HepG2 (cell line): ENCODE measurements at regions not wholly inside any gene's neighbourhood (a gene's known extent, or its start where the extent isn't known, plus 50 kb on each side); places are given as distances from the start of the nearest gene placed in this dataset.

Source experiments
- ATAC-seq: fragments of 200-7000 bp; cut with Tn5 transposase; 3 replicates; pipeline ENCODE4 v1.9.1; 2020; ENCODE audit warnings: mild to moderate bottlenecking, moderate library complexity
- BruUV-seq: library from RNA; stranded (reverse); fragments of 400-500 nt; replicated peaks from 2 replicates; lab custom pipeline; 2021; lab: Mats Ljungman, UMichigan
- CTCF ChIA-PET: fragments of 300-600 bp; formaldehyde crosslinking; extraction: SDS; loops from one replicate; lab custom pipeline; 2021; ENCODE audit warnings: low total read pairs, inconsistent platforms, low intra/inter-chr PET ratio; lab: Yijun Ruan, JAX
- POLR2A ChIA-PET: fragments of 350-600 bp; sonication (Branson Sonifier 250); formaldehyde crosslinking; loops from one replicate; lab custom pipeline; 2020; ENCODE audit warnings: antibody characterized with exemption, inconsistent platforms; lab: Yijun Ruan, JAX
- DNase-seq: peaks from one replicate; pipeline ENCODE4 v3.0.0-alpha.2; 2015; ENCODE audit warnings: low spot score
- FAIRE-seq: peaks from 3 replicates; lab custom pipeline; 2011; peaks lifted over from hg19 to GRCh38; lab: Jason Lieb, UNC
- H2AFZ ChIP-seq: one replicate; pipeline ENCODE4 v1.6.1; 2011; ENCODE audit warnings: low read length, inconsistent platforms
- H3K27ac ChIP-seq: fragments of 300-600 bp; 3 replicates; pipeline ENCODE4 v1.8.0; 2011; ENCODE audit warnings: mixed run types, mild to moderate bottlenecking, mixed read lengths, low read length, inconsistent platforms; ENCODE audit not compliant: insufficient read depth; ENCODE audit errors: extremely low read length
- H3K27me3 ChIP-seq, 2 experiments: fragments of 200-600 bp in 1 of 2; 2 replicates in 1 of 2; 3 replicates in 1 of 2; pipeline versions ENCODE4 v1.6.0 to v1.8.0; 2011; ENCODE audit warnings: low read length in 2 of 2, mild to moderate bottlenecking in 2 of 2, moderate library complexity in 2 of 2, inconsistent platforms in 1 of 2; ENCODE audit not compliant: insufficient read depth in 2 of 2, control insufficient read depth in 1 of 2
- H3K36me3 ChIP-seq, 2 experiments: fragments of 200-600 bp in 1 of 2; replicated peaks in 1 of 2; 2 replicates in 1 of 2; 3 replicates in 1 of 2; pipeline versions ENCODE4 v1.5.1 to v1.8.0; 2011; ENCODE audit warnings: low read length in 2 of 2, inconsistent platforms in 1 of 2; ENCODE audit not compliant: insufficient read depth in 2 of 2, control insufficient read depth in 1 of 2
- H3K4me1 ChIP-seq: 2 replicates; pipeline ENCODE4 v1.5.1; 2012; ENCODE audit warnings: low read length, inconsistent platforms; ENCODE audit not compliant: insufficient read depth
- H3K4me2 ChIP-seq: 2 replicates; pipeline ENCODE4 v1.6.0; 2011; ENCODE audit warnings: low read depth, low read length, inconsistent platforms
- H3K4me3 ChIP-seq, 3 experiments: fragments of 200-600 bp in 1 of 3; sonication (generic), shearing (Covaris generic) in 1 of 3; replicated peaks in 1 of 3; 2 replicates each; pipeline ENCODE4 v1.5.1; 2011 to 2016; ENCODE audit warnings: low read length in 3 of 3, inconsistent platforms in 2 of 3, low read depth in 2 of 3, mild to moderate bottlenecking in 2 of 3, control low read depth in 1 of 3, mixed read lengths in 1 of 3; ENCODE audit not compliant: insufficient read depth in 1 of 3
- H3K79me2 ChIP-seq: one replicate; pipeline ENCODE4 v1.6.1; 2011; ENCODE audit warnings: low read length, inconsistent platforms; ENCODE audit not compliant: insufficient read depth
- H3K9ac ChIP-seq: 2 replicates; pipeline ENCODE4 v1.6.0; 2011; ENCODE audit warnings: mild to moderate bottlenecking, low read depth, low read length, inconsistent platforms; ENCODE audit not compliant: insufficient read depth
- H3K9me3 ChIP-seq: 2 replicates; pipeline ENCODE4 v1.5.1; 2012; ENCODE audit warnings: mild to moderate bottlenecking, low read length
- H4K20me1 ChIP-seq: 2 replicates; pipeline ENCODE4 v1.6.0; 2011; ENCODE audit warnings: inconsistent platforms, mild to moderate bottlenecking, low read length, moderate library complexity; ENCODE audit not compliant: insufficient read depth
- AKAP8 ChIP-seq: sonication (generic); formaldehyde crosslinking; IDR thresholded peaks from 2 replicates; pipeline ENCODE4 v1.5.1; 2020; ENCODE audit warnings: mild to moderate bottlenecking, missing genetic modification reagents
- ATF6 ChIP-seq: sonication (generic); formaldehyde crosslinking; conservative IDR thresholded peaks from 2 replicates; pipeline ENCODE4 v1.4.0; 2020; ENCODE audit warnings: missing genetic modification reagents
- CC2D1A ChIP-seq: sonication (generic); formaldehyde crosslinking; IDR thresholded peaks from 2 replicates; pipeline ENCODE4 v1.8.1; 2023; ENCODE audit warnings: mild to moderate bottlenecking, missing genetic modification reagents
- CHCHD3 ChIP-seq: sonication (generic); formaldehyde crosslinking; IDR thresholded peaks from 2 replicates; pipeline ENCODE4 v1.8.0; 2022; ENCODE audit warnings: mild to moderate bottlenecking, missing genetic modification reagents, moderate library complexity
- ELK4 ChIP-seq: sonication (generic); formaldehyde crosslinking; IDR thresholded peaks from 2 replicates; pipeline ENCODE4 v1.9.0; 2021; ENCODE audit warnings: missing genetic modification reagents, borderline replicate concordance
- MNT ChIP-seq: fragments of 450-650 bp; IDR thresholded peaks from 2 replicates; pipeline ENCODE4 v1.6.1; 2016
- NCOR1 ChIP-seq: fragments of 200-600 bp; sonication (generic); IDR thresholded peaks from 2 replicates; pipeline ENCODE4 v1.7.0; 2017; ENCODE audit warnings: antibody characterized with exemption, low read length, borderline replicate concordance
- NFE2 ChIP-seq: sonication (generic); formaldehyde crosslinking; IDR thresholded peaks from 2 replicates; pipeline ENCODE4 v1.4.0; 2020; ENCODE audit warnings: missing genetic modification reagents
- SNAI1 ChIP-seq: sonication (generic); formaldehyde crosslinking; IDR thresholded peaks from 2 replicates; pipeline ENCODE4 v1.5.0; 2020; ENCODE audit warnings: mild to moderate bottlenecking, missing genetic modification reagents, borderline replicate concordance
- SSRP1 ChIP-seq: IDR thresholded peaks from 2 replicates; pipeline ENCODE4 v1.6.1; 2016; ENCODE audit warnings: control low read depth
- STAT6 ChIP-seq: sonication (generic); formaldehyde crosslinking; IDR thresholded peaks from 2 replicates; pipeline ENCODE4 v1.4.0; 2020; ENCODE audit warnings: missing genetic modification reagents, mild to moderate bottlenecking, borderline replicate concordance
- TFDP2 ChIP-seq: sonication (generic); formaldehyde crosslinking; IDR thresholded peaks from 2 replicates; pipeline ENCODE4 v1.4.0; 2020; ENCODE audit warnings: missing genetic modification reagents
- ZBTB3 ChIP-seq: sonication (generic); formaldehyde crosslinking; IDR thresholded peaks from 2 replicates; pipeline ENCODE4 v1.4.0; 2020; ENCODE audit warnings: low read depth, mild to moderate bottlenecking, moderate library complexity, missing genetic modification reagents, borderline replicate concordance
- ZFP36L2 ChIP-seq: sonication (generic); formaldehyde crosslinking; IDR thresholded peaks from 2 replicates; pipeline ENCODE4 v1.4.0; 2020; ENCODE audit warnings: missing genetic modification reagents
- ZNF615 ChIP-seq: sonication (generic); formaldehyde crosslinking; IDR thresholded peaks from 2 replicates; pipeline ENCODE4 v1.5.0; 2020; ENCODE audit warnings: mild to moderate bottlenecking, missing genetic modification reagents, borderline replicate concordance
- WGBS: methylation state at CpG from one replicate; pipeline ENCODE4 v1.1.6; 2017; ENCODE audit warnings: low lambda C conversion rate; 5-methylcytosine and 5-hydroxymethylcytosine counted together
- in situ Hi-C: cut with HindIII; loops from 2 replicates; pipeline ENCODE4 v1.10.0; 2017; ENCODE audit warnings: low pct_unique_long_range_greater_than_20kb; ENCODE audit not compliant: extremely low pct_ligation_motif_present
- intact Hi-C: fragments of 100-400 bp; cut with micrococcal nuclease; formaldehyde crosslinking; loops from one replicate; pipeline ENCODE4 v1.10.0; 2022; ENCODE audit not compliant: unreplicated experiment

GRCh38 chr12:126935435-126935834 is 1331.5 kb upstream of the TMEM132C start (continued):
- TF ChIP-seq ELK4 (no peak), MNT (no peak), SNAI1 (CRISPR knock-in tag) (no peak), SSRP1 (CRISPR knock-in tag) (no peak), NFE2 (CRISPR knock-in tag) (no peak), NCOR1 (no peak), CC2D1A (CRISPR knock-in tag) (no peak)

GRCh38 chr12:126936181-126936851 is 1330.7 kb upstream of the TMEM132C start:
- DNase-seq, result no peak
- POLR2A ChIA-PET, result no interaction called here
- no peak overlapping the region for H3K4me3 ChIP-seq
- peaks cover 49% of the 10 kb centered on the region for H3K9me3 ChIP-seq
- H2AFZ ChIP-seq, result no peak overlapping the region
- in situ Hi-C loops (no loop called here), intact Hi-C loops (no loop called here)
- FAIRE-seq, result no peak
- H3K9ac ChIP-seq, result no peak overlapping the region
- no peaks in the 10 kb centered on the region for H3K36me3 ChIP-seq
- 3% methylated on average over 9 of the region's 11 CpGs for WGBS
- H3K27ac ChIP-seq, result no peak overlapping the region
- BruUV-seq, result no TSS peak
- H3K79me2 ChIP-seq, result no peaks in the 10 kb centered on the region
- ATAC-seq, result no peak
- no peaks in the 10 kb centered on the region for H3K4me1 ChIP-seq
- no peaks in the 10 kb centered on the region for H3K27me3 ChIP-seq
- CTCF ChIA-PET, result no interaction called here
- no peaks in the 10 kb centered on the region for H4K20me1 ChIP-seq
- H3K4me2 ChIP-seq, result no peak overlapping the region
- no peak for TF ChIP-seq CC2D1A (CRISPR knock-in tag)
- TF ChIP-seq ZNF615 (CRISPR knock-in tag), result no peak
- TF ChIP-seq AKAP8 (CRISPR knock-in tag), result no peak
- TF ChIP-seq TFDP2 (CRISPR knock-in tag), result no peak
- no peak for TF ChIP-seq ZFP36L2 (CRISPR knock-in tag)
- TF ChIP-seq ATF6 (CRISPR knock-in tag), result no peak
- TF ChIP-seq STAT6 (CRISPR knock-in tag), result no peak
- no peak for TF ChIP-seq CHCHD3
- no peak for TF ChIP-seq ZBTB3 (CRISPR knock-in tag)
